OCI-M2 (cell line): ENCODE measurements at regions not wholly inside any gene's neighbourhood (a gene's known extent, or its start where the extent isn't known, plus 50 kb on each side); places are given as distances from the start of the nearest gene placed in this dataset.
"Not testable (repeated sequence)": the region's sequence is repeated elsewhere in the genome, so short reads cannot be mapped to it uniquely, and the experiment has no call there.

ENCODE experiments used
- DNase-seq: peaks from one replicate; lab custom pipeline; 2025; ENCODE audit not compliant: unreplicated experiment; lab: John Stamatoyannopoulos, UW

DNA sequence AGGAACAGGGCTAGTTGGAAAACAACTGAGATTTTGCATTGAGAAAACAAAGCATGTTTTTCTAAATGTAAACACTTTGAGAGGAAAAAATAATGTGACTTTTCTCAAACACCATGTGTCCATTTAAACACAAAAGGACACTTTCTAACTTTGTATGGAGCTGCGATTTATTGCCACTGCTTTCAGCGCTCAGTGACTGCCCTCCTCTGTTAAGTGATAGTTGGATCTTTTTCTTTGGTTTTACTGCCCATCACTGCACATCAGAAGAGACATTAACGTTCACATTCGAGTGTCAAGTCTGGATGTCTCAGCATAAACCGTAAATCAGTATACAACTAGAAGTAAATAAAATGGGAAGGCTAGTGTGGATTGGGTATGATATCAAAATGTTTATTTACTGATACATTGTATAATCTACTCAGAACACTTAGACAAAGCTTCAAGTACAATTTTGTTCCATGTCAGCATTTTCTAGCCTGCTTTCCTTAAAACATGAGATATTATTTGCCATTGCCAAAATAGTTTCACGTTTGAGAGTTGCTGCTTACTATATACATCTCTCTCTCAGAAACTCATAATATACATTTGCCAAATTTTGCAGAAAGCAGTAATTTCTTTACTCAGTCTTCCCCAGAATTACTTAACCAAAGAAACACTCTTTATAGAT lies 237.6 kb downstream of the IKZF2 start:
- DNase-seq, result no peak

DNA sequence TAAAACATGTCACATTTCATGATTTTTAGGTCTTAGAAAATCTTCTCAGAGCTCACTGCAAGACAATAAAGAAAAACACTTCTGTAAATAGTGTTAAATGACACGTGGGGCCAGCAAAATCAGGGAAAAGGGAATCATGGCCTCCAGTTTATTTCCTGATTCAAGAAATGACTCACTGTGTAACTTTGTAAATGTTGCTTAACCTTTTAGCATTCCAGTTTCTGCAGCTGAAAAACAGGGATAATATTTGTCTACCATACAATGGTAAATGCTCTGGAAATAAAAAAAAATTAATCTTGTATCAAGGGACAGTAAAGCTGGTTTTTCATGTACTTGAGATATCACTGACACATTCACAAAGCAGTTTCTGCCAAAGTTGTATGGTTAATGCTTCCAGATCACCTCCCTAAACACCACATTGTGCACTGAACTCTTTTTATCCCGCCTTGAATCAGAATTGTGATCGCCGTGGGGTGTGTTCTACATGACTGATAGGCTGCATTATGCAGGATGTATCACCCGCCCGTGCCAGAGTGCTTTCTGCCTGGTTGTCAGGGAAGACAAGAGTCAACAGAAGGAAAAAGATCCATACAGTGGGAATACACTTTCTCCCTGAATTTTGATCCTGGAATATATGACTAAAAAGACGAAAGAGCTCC lies 238.8 kb downstream of the IKZF2 start:
- DNase-seq, result no peak

DNA sequence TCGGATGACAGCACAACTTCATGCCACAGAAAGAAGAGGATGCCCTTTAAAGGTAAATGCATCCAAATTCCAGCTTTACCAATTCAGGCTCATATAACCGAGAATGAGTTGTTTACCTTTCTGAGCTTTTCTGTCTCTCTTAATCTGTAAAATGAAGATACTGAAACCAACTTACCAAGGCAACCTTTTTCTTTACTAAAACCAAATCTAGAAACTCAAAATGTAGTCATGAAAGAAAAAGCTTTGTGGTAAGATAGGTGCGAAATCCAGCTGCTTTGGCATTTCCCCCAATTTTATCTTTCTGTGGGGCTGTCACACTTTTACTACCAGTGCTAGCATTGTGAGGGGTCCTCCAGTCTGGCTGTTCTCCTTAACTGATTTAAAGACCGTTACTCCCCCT lies 240.4 kb downstream of the IKZF2 start:
- no peak for DNase-seq

DNA sequence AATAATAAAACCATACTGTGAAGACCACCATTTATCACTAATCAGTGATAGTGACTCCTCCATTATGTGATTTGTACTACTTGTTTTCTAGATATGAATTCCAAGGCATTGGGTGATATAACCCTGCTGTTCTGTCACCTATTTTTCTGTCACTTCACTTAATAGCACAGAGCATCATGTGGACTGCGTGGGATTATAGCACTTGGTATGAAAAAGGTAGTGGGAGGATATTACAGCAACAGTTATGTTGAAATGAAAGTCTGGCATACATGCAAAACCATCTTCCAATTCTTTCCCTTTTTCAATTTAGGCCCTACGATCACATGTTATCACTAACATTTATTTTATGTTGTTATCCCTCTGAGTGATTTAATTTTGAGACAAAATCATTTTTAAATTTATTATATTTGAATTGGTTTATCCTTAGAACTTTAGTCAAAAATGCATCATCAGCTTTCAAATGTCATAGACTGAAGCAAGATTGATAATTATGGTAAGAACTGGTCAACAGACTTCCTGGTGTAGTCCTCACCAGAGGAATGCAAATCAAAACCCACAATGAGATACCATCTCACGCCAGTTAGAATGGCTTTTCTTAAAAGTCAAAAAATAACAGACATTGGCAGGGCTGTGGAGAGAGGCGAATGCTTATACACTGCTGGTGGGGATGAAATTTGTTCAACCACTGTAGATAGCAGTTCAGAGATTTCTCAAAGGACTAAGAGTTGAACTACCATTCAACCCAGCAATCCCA lies 242.6 kb downstream of the IKZF2 start:
- no peak for DNase-seq

DNA sequence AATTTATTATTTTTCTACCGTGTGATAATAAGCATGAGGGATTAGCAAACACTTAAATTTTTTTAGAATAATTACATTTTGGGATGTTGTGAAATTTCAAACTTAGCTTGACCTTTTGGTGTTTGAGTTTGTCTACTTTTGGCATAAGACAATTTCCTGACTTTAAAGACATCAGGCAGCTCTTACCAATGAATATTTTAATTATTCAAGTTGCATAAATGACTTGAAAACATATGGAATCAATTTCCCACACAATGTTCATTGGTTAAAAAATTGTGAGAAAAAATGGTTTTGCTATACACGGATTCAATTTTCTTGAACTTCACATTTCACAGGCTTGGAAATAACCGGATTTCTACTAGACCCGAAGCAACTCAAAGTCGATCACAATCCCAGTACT lies 243.4 kb downstream of the IKZF2 start:
- DNase-seq, result no peak

DNA sequence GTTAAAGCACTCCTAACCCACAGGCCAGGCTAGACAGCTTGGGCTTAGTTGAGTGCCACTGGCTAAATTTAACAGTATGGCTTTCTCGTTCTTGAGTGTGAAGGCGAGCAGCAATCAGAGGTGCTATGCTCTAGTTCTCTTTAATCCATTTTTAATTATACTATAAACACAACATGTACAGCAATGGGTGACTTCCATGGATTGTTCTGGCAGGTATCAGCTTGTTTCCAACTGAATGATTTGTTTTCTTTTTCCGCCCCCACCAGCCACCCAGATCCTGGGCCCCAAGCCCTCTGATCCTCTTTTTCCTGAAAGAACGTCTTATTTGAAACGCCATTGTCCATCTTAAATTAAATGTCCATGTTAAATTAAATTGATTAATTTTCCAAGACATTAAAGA lies 244.8 kb downstream of the IKZF2 start:
- no peak for DNase-seq

DNA sequence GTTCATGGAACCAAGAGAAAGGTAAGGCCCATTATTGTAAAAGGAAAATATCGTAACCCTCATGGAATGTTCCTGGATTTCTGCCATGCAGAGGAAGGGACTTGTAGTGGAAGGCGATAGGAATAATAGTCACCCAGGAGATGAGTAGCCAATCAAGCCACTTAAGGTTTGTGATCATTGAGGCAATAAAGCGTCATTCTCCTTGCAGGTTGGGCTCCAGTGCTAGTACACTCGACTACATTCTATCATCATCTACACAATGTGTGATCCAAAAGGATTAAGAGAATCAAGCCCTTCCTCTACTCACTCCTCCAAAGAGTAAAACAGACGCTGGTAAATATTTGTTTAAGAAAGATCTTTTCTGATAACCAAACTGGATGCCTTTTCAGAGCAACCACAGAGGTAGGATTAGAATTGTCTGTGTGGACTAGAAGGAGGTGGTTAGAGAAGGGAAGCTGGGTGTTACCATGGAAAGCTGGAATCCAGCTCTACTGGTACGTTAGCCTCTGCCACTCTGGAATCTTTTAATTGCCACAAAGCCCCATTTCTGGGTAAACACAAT lies 245.7 kb downstream of the IKZF2 start:
- no peak for DNase-seq

DNA sequence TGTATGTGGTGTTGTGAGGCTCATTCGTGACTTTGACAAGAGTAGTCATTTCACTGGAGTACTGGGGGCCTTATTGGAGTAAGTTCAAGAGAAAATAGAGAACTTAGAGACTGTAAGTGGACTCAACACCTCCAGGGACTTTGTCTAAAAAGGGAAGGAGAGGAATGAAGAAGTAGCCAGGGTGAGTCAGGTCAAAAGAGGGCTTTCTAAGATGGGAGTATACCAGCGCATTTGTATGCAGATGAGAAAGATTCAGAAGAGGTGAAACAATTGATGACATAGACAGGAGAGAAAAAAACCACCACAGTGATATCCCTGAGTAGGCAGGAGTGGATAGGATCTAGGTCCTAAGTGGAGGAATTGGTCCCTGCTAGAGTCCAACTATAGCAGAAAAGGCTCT lies 246.8 kb downstream of the IKZF2 start:
- no peak for DNase-seq

DNA sequence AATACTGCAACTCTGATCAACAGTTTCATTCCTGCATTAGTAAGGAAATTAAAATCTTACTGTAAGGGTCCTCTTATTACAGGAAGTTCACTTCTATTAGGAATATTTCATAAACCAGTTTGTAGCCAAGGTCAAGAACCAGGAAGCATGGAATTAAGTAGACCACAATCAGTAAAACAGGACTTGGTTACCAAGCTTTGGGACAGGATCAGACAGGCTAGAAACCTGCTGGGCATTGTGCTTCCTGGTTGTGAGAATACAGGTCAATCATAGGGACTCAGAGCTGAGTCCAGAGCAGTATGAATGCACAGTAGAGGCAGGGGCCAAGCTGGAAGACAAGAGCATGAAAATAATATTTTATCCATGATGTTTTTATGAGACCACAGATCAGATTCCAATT lies 248.0 kb downstream of the IKZF2 start:
- DNase-seq, result no peak

DNA sequence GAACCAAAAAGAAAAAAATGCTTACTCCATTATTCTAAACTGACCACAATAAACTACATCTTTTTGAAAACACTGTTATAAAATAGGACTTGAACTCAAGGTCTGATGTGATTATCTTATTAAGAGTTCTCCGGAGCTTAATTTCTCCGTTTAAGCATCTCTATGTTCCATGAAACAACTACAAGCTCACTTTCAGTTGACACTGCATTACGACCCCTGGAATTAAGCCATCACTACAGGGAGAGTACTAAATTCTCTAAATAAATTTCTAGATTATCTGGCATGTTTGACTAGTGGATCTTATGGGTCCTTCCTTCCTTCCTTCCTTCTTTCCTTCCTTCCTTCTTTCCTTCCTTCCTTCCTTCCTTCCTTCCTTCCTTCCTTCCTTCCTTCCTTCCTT lies 249.0 kb downstream of the IKZF2 start:
- DNase-seq, result no peak

DNA sequence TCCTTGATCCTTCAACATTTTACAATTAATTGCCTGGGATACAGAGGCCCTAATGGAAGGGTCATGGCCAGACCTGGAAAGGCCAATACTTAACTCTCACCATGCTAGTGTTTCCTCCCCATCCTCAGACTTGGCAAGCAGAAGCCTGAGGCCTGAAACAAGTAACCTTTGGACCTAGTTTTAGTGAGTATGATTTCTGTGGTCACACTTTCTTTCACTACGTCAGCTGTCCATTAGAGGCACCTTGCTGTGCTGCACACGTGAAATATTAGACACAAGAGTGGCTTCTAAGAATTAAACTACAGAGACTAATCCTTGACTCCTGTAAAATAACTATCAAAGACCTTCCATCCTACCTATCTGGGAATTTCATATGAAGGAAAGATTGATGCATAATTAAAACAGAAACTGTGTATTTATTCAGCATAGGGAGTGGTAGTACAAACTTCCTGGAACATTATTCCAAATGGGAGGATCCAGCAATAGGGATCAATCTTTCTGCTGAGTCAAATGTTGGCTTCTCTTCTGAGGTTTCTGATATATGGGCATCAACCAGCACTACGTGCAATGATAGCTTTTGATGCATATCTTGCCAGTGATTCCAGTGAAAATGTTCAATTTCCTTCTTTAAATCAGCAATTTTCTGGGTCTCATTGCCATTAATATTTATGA lies 249.7 kb downstream of the IKZF2 start:
- DNase-seq, result no peak

DNA sequence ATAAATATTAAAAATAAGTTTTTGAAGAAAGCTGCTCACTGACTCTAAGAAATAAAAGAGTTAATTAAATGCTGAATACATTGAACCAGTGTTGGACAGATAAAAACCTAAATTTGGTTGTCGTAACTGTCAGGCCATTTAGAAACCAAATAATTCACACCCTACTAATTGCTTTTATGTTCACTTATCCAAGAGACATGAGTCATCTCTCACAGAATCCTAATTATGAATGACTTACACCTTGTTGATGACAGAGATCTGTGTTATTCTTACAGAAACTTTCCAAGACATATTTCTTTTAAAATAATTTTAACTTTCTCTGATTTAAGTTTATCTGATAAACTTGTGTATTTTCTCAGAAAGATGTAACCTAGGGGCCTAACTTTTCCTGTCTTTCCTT lies 250.7 kb downstream of the IKZF2 start:
- DNase-seq, result no peak

DNA sequence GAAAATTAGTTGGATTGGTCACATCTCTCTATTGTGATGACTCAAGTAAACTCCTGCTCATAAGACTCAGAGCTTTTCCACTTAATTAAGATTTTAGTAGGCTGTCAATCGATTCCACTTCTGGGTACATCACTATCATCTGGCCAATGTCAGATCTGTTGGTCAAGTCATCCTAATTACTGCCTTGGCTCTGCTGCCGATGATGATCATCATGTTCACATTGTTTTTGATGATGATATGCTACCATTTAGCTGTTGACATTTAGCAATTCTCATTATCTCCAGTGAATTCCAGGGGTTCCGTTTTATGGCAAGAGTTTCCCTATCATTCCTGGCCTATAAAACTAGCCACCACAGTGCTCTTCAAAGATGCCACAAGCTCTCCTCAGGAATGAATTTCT lies 253.4 kb downstream of the IKZF2 start:
- no peak for DNase-seq

DNA sequence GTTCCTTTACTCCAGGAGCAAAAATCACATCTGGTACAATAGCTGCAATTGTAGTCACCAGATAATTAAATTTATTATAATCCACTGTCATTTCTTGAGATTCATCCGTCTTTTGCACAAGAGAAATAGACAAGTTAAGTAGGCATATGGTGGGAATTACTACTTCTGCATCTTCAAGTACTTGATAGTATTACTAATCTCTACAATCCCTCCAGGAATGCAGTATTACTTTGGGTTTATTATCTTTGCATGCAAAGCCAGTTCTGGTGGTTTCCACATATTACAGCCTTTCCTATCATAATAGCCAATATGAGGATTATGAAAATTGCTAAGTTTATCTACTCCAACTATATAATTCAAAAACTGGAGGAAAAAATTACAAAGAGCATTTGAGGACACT lies 254.1 kb downstream of the IKZF2 start:
- no peak for DNase-seq

DNA sequence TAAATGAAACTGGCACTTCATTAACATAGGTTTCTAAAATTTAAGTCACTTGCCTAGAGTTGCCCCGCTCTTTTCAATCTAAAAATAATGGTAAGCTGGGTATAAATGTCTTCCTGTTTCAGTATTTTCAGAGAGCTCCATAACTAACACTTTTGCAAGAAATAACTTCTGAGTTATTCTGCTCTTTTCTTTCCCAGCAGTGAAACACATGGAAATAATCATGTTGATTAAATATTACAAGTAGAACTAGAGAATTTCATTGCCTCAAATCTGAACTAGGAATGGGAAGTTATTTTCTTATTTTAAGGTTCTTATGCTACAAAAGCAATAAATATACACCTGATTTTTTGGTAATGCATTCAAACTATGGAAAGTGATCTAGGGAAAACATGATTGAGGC lies 257.4 kb downstream of the IKZF2 start:
- no peak for DNase-seq

DNA sequence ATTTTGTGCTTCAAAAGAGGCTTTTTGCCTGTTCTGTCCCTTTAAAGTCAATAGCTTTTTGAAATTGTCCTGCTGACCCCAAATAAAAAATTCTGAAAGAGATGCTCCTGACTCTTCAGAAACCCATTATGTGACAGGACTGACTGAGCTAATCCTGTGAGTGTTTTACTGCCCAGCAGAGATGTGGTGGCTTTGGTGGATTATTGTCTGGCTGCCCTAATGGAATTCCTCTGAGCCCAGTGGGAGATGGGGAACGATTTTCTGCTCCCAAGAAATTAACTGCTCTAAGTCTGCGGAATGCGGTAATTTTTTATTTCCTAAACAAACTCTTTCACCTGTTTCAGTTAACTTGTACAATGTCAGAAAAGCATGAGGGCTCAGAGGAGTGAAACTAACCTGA lies 258.2 kb downstream of the IKZF2 start:
- no peak for DNase-seq

DNA sequence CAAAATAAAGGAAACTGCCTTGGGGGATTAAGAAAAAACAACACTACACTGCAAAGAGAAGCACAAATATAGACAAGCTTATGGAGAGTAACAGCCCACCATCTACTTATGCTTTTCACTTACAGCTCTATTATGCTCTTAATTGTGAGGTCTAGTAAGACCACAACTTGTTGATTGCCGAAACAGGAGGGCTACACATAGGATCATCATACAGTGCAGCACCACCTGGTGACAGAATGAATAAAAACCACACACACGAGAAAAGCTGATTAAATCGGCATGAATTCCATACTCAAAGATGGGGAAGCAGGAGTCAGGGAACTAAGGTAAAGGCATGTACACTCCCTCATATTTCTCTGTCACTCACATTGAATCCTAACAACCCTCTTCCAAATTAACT lies 259.2 kb downstream of the IKZF2 start:
- no peak for DNase-seq

DNA sequence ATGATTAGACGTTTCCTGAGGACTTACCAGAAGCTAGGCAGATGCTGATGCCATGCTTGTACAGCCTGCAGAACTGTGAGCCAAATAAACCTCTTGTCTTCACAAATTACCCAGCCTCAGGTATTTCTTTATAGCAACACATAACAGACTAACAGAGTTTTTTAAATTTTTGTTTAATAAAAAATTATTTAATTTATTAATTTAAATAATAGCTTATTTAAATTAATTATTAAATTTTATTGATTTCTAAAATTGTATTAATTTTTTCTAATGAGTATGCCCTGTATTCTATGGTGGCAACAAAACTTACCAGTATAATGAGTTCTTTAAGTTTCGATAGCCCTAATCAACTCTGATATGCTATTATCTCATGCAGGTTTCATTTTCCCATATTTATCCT lies 259.8 kb downstream of the IKZF2 start:
- DNase-seq, result no peak

DNA sequence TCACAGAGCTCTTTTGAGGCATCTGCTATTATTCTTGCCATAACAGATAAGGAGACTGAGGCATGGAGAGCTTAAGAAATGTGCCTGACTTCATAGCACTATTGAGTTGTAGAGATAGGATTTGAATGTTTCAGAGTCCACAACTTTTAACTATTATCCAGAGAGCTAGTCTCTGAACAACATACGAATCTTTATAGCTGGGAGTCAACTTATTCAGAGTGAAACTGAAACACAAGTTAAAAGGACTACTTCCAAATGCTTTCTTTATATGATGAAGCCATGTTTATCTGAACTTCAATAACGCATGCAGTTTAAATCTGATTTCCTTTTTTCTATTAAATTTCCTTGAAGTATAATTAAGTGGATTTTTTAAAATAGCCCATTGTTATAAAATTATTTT lies 268.8 kb downstream of the IKZF2 start:
- DNase-seq, result no peak

DNA sequence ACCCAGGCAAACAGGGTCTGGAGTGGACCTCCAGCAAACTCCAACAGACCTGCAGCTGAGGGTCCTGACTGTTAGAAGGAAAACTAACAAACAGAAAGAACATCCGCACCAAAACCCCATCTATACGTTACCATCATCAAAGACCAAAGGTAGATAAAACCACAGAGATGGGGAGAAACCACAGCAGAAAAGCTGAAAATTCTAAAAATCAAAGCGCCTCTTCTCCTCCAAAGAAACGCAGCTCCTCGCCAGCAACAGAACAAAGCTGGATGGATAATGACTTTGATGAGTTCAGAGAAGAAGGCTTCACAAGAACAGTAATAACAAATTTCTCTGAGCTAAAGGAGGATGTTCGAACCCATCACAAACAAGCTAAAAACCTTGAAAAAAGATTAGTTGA lies 274.9 kb downstream of the IKZF2 start:
- not testable (repeated sequence) for DNase-seq

DNA sequence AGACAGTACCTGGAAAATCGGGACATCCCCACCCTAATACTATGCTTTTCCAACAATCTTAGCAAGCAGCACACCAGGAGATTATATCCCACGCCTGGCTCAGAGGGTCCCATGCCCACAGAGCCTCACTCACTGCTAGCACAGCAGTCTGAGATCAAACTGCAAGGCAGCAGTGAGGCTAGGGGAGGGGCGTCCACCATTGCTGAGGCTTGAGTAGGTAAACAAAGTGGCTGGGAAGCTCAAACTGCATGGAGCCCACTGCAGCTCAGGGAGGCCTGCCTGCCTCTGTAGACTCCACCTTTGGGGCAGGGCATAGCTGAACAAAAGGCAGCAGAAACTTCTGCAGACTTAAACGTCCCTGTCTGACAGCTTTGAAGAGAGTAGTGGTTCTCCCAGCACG lies 275.5 kb downstream of the IKZF2 start:
- DNase-seq, result not testable (repeated sequence)

DNA sequence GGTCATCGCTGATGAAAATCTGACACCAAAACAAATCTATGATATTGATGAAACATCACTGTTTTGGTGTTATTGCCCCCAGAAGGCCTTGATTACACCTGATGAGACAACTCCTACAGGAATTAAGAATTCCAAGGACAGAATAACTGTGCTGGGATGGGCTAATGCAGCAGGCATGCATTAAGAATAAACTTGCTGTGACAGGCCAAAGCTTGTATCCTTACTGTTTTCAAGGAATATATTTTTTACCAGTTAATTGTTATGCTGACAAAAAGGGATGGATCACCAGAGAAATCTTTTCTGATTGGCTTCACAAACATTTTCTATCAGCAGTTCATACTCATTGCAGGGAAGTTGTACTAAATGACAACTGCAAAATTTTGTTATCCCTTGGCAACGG lies 278.2 kb downstream of the IKZF2 start:
- DNase-seq, result no peak
